Thyroid gland (tissue), 4 donors: ENCODE measurements at regions not wholly inside any gene's neighbourhood (a gene's known extent, or its start where the extent isn't known, plus 50 kb on each side); places are given as distances from the start of the nearest gene placed in this dataset.
A peak's percentile ranks its signal among the peaks of the same experiment; 100 is the strongest.

Source experiments
- DNase-seq, 2 donors: peaks; one replicate each; pipeline ENCODE4 v3.0.0-alpha.2; 2019
- H3K27ac ChIP-seq, 3 donors: fragments of 200-600 bp; sonication (generic); 1 replicate in 2 of 3; 2 replicates in 1 of 3; pipeline ENCODE4 v1.5.1; 2016 to 2019; ENCODE audit warnings: mild to moderate bottlenecking in 1 of 3, moderate library complexity in 1 of 3
- H3K27me3 ChIP-seq: fragments of 200-600 bp; sonication (generic); one replicate; pipeline ENCODE4 v1.5.1; 2019
- H3K36me3 ChIP-seq, 2 donors: fragments of 200-600 bp; sonication (generic); one replicate each; pipeline ENCODE4 v1.5.1; 2016 to 2019
- H3K4me1 ChIP-seq, 2 donors: fragments of 200-600 bp; sonication (generic); one replicate each; pipeline ENCODE4 v1.5.1; 2017 to 2019
- H3K4me3 ChIP-seq, 3 donors: fragments of 200-600 bp; sonication (generic); replicated peaks in 1 of 3; 1 replicate in 2 of 3; 2 replicates in 1 of 3; pipeline ENCODE4 v1.5.1; 2016; ENCODE audit warnings: mild to moderate bottlenecking in 1 of 3
- H3K9me3 ChIP-seq: fragments of 200-600 bp; sonication (generic); one replicate; pipeline ENCODE4 v1.5.1; 2017
- CTCF ChIP-seq, 6 experiments: fragments of 200-600 bp in 3 of 6; fragments of 450-650 bp in 3 of 6; sonication (generic) in 3 of 6; IDR thresholded peaks; one replicate each; pipeline ENCODE4 v1.5.1; 2016 to 2019; ENCODE audit warnings: antibody characterized with exemption in 6 of 6, mild to moderate bottlenecking in 2 of 6, inconsistent platforms in 1 of 6, moderate library complexity in 1 of 6
- POLR2A ChIP-seq, 2 donors: fragments of 450-650 bp; IDR thresholded peaks; one replicate each; pipeline ENCODE4 v1.6.1; 2017; ENCODE audit warnings: antibody characterized with exemption in 2 of 2, mild to moderate bottlenecking in 2 of 2, moderate library complexity in 1 of 2
- WGBS, 2 donors: methylation state at CpG; one replicate each; pipeline ENCODE4 v1.1.5; 2017; 5-methylcytosine and 5-hydroxymethylcytosine counted together
- intact Hi-C: fragments of 100-400 bp; cut with DNase I; formaldehyde crosslinking; loops from one replicate; pipeline ENCODE4 v1.15.1; 2023

- intact Hi-C loops, result no loop called here
- DNase-seq, result no peak
- no peak overlapping the region for H3K4me3 ChIP-seq
- no peaks in the 10 kb centered on the region for H3K27me3 ChIP-seq
- 82 to 83% methylated on average over 16 of the region's 16 CpGs for WGBS, 2 donors
- H3K36me3 ChIP-seq, result no peaks in the 10 kb centered on the region
- no peaks in the 10 kb centered on the region for H3K9me3 ChIP-seq
- H3K4me1 ChIP-seq, result no peaks in the 10 kb centered on the region
- no peak for TF ChIP-seq POLR2A (IDR thresholded peaks at IDR 0.05)
- no peak for TF ChIP-seq CTCF (IDR thresholded peaks at IDR 0.05)
- H3K27ac ChIP-seq, result no peak overlapping the region
Observed at GRCh38 chr6:3625149-3625979, 126.1 kb downstream of the PXDC1 start.

- Histone ChIP-seq H3K9me3 (no peaks in the 10 kb centered on the region), H3K4me3 (no peak overlapping the region), H3K36me3 (no peaks in the 10 kb centered on the region), H3K27ac (no peak overlapping the region), H3K27me3 (no peaks in the 10 kb centered on the region), H3K4me1 (no peaks in the 10 kb centered on the region)
- DNase-seq, result no peak
- WGBS, 2 donors, result 73 to 79% methylated on average over 14 of the region's 14 CpGs
- intact Hi-C loops, result no loop called here
- TF ChIP-seq CTCF (IDR thresholded peaks at IDR 0.05) (no peak), POLR2A (IDR thresholded peaks at IDR 0.05) (no peak)
Observed at GRCh38 chr6:3624250-3625136, 127.0 kb downstream of the PXDC1 start.

GRCh38 chr6:3623451-3624249, 127.9 kb downstream of the PXDC1 start:
- no peaks in the 10 kb centered on the region for H3K27me3 ChIP-seq
- peak; percentile 22 to 68 for DNase-seq
- no peaks in the 10 kb centered on the region for H3K9me3 ChIP-seq
- H3K4me1 ChIP-seq, result no peaks in the 10 kb centered on the region
- intact Hi-C loops, result no loop called here
- no peak for TF ChIP-seq CTCF (IDR thresholded peaks at IDR 0.05)
- TF ChIP-seq POLR2A (IDR thresholded peaks at IDR 0.05), result no peak
- WGBS, 2 donors, result 48 to 54% methylated on average over 28 of the region's 28 CpGs
- no peaks in the 10 kb centered on the region for H3K36me3 ChIP-seq
- H3K27ac ChIP-seq, result no peak overlapping the region
- H3K4me3 ChIP-seq, result no peak overlapping the region

GRCh38 chr6:3621411-3621810, 130.1 kb downstream of the PXDC1 start:
- DNase-seq, result no peak
- Histone ChIP-seq H3K9me3 (no peaks in the 10 kb centered on the region), H3K4me1 (no peaks in the 10 kb centered on the region), H3K27me3 (no peaks in the 10 kb centered on the region), H3K36me3 (no peaks in the 10 kb centered on the region), H3K4me3 (no peak overlapping the region), H3K27ac (no peak overlapping the region)
- TF ChIP-seq POLR2A (IDR thresholded peaks at IDR 0.05) (no peak), CTCF (IDR thresholded peaks at IDR 0.05) (no peak)
- intact Hi-C loops, result no loop called here
- WGBS, 2 donors, result 91 to 92% methylated on average over 5 of the region's 5 CpGs
